HG03354 (cell line): ENCODE measurements at regions not wholly inside any gene's neighbourhood (a gene's known extent, or its start where the extent isn't known, plus 50 kb on each side); places are given as distances from the start of the nearest gene placed in this dataset.

Experiments used
- ATAC-seq: cut with Tn5 transposase; IDR thresholded peaks from one replicate; pipeline ENCODE4 v1.9.1; 2021; ENCODE audit warnings: mild to moderate bottlenecking; ENCODE audit not compliant: unreplicated experiment, poor library complexity, severe bottlenecking

- ATAC-seq: no peak
Observed at GRCh38 chr7:28355635-28356319, 56.5 kb upstream of the CREB5 start.

- ATAC-seq: no peak
Observed at GRCh38 chr7:28356619-28357018, 55.7 kb upstream of the CREB5 start.

GRCh38 chr7:28358423-28358868 is 53.9 kb upstream of the CREB5 start:
- ATAC-seq: no peak

GRCh38 chr7:28360739-28361138 is 51.6 kb upstream of the CREB5 start:
- ATAC-seq: no peak

GRCh38 chr7:28361551-28361950 is 50.8 kb upstream of the CREB5 start:
- ATAC-seq: no peak

GRCh38 chr7:28362182-28362581 is 50.1 kb upstream of the CREB5 start:
- ATAC-seq: no peak
